Naive B cell (primary cell): ENCODE measurements at regions not wholly inside any gene's neighbourhood (a gene's known extent, or its start where the extent isn't known, plus 50 kb on each side); places are given as distances from the start of the nearest gene placed in this dataset.

Experiments used
- ATAC-seq, 2 donors: fragments of 150-1000 bp; cut with Tn5 transposase; 2 replicates each; pipeline ENCODE4 v1.10.0; 2021; ENCODE audit warnings: low read depth in 2 of 2, mild to moderate bottlenecking in 2 of 2, moderate library complexity in 2 of 2
- DNase-seq: peaks from one replicate; pipeline ENCODE4 v3.0.0; 2022
- H3K27ac Mint-ChIP-seq, 6 donors: one replicate each; pipeline ENCODE4 v1.8.0; 2020 to 2022; ENCODE audit warnings: mild to moderate bottlenecking in 6 of 6, mixed read lengths in 6 of 6, moderate library complexity in 5 of 6, inconsistent platforms in 2 of 6
- H3K27me3 Mint-ChIP-seq, 3 donors: one replicate each; pipeline ENCODE4 v1.8.0; 2021 to 2022; ENCODE audit warnings: mixed read lengths in 3 of 3, mild to moderate bottlenecking in 1 of 3
- H3K36me3 Mint-ChIP-seq, 2 donors: one replicate each; pipeline ENCODE4 v1.8.0; 2020 to 2022; ENCODE audit warnings: mixed read lengths in 2 of 2, inconsistent platforms in 1 of 2, mild to moderate bottlenecking in 1 of 2
- H3K4me1 Mint-ChIP-seq, 3 donors: one replicate each; pipeline ENCODE4 v1.8.0; 2020 to 2022; ENCODE audit warnings: mixed read lengths in 3 of 3, inconsistent platforms in 1 of 3, mild to moderate bottlenecking in 1 of 3, moderate library complexity in 1 of 3
- H3K4me3 Mint-ChIP-seq, 8 donors: one replicate each; pipeline ENCODE4 v1.8.0; 2020 to 2022; ENCODE audit warnings: mild to moderate bottlenecking in 8 of 8, mixed read lengths in 8 of 8, moderate library complexity in 8 of 8, inconsistent platforms in 2 of 8
- H3K9me3 Mint-ChIP-seq, 7 donors: one replicate each; pipeline ENCODE4 v1.8.0; 2020 to 2022; ENCODE audit warnings: mixed read lengths in 7 of 7, mild to moderate bottlenecking in 5 of 7, inconsistent platforms in 2 of 7, moderate library complexity in 1 of 7

DNA sequence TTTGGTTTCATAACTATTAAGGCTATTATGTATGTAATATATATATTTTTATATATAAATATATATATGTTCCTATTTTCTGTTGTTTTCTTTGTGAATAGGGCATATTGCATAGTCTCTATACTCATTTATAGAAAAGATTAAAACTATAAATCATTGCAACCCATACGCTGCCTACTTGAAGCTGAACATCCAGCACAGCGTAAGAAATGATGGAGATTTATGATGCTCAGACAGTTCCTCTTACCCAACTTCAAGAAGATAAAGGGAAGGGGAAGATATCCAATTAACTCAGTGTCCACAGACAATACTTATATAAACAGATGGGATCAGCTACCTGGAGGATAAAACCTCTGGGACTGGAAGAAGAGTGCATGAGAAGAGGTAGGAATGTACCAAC, 791.7 kb downstream of the FAM181B start:
- Mint-ChIP-seq H3K27me3 (no peaks in the 10 kb centered on the region), H3K4me1 (no peaks in the 10 kb centered on the region), H3K36me3 (no peaks in the 10 kb centered on the region), H3K27ac (no peak overlapping the region), H3K9me3 (peaks cover 0 to 4% (median 1%) of the 10 kb centered on the region in 7 donors), H3K4me3 (no peak overlapping the region)
- DNase-seq (no peak), ATAC-seq (no peak)

DNA sequence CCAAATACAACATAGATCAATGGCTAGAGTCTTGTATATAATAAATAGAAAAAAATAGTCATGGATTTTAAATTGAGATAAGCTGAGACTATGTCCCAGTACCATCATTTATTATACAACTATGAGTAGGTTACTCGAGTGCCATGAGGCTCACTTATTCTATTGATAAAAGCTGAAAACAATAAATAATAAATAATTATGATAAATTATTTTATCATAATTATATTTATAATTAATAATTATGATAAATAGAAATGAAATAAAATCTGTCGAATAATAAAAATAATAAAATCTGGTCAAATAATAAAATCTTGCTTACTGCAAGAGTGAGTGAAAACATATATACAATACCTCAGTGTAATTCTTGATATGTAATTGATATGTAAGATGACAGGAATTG, 801.4 kb downstream of the FAM181B start:
- DNase-seq (no peak), ATAC-seq (no peak)
- no peaks in the 10 kb centered on the region for H3K4me1 Mint-ChIP-seq
- H3K9me3 Mint-ChIP-seq, result peaks cover 0 to 3% (median 0%) of the 10 kb centered on the region in 7 donors
- H3K4me3 Mint-ChIP-seq, result no peak overlapping the region
- H3K27me3 Mint-ChIP-seq, result peaks cover 0 to 14% (median 9%) of the 10 kb centered on the region in 3 donors
- H3K27ac Mint-ChIP-seq, result no peak overlapping the region
- no peaks in the 10 kb centered on the region for H3K36me3 Mint-ChIP-seq

DNA sequence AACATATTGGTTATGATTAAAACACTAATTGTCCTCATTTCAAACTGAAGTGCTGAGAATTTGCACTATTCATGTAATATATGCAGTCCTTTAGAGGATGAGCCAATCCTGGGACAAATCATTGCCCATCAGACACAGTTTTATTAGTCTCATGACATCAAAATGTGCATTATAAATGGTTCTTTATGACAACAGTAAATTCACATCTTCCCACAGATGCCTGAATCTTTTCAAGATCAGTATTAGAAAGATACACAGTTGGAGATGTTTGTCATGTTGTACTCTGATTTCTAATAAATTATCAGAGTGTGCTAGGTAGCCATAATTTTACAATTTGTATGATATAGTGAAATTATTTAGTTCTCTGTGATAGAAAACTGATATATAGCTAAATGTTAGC, 813.5 kb downstream of the FAM181B start:
- DNase-seq (no peak), ATAC-seq (no peak)
- H3K27me3 Mint-ChIP-seq, result no peaks in the 10 kb centered on the region
- peaks cover 0 to 7% (median 0%) of the 10 kb centered on the region in 7 donors for H3K9me3 Mint-ChIP-seq
- H3K4me1 Mint-ChIP-seq, result no peaks in the 10 kb centered on the region
- H3K36me3 Mint-ChIP-seq, result no peaks in the 10 kb centered on the region
- no peak overlapping the region for H3K4me3 Mint-ChIP-seq
- H3K27ac Mint-ChIP-seq, result no peak overlapping the region

DNA sequence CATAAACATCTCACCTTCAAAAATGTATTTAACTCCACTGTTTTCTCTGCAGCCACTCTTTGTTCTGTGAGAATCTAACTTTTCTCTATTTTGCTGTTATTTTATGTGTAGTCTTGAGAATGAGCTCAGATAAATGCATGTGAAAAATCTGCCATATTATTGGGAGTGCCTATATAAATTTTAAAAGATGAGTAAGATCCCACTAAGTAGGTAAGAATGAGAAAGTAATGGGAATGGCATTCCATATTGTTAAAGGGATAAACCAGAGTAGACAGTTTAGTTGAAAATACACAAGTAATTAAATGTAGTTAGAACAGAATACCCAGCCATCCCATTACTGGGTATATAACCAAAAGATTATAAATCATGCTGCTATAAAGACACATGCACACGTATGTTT, 817.2 kb downstream of the FAM181B start:
- H3K27me3 Mint-ChIP-seq, result no peaks in the 10 kb centered on the region
- H3K27ac Mint-ChIP-seq, result no peak overlapping the region
- DNase-seq, result no peak
- H3K4me3 Mint-ChIP-seq, result no peak overlapping the region
- peaks cover 0 to 2% (median 0%) of the 10 kb centered on the region in 3 donors for H3K4me1 Mint-ChIP-seq
- no peaks in the 10 kb centered on the region for H3K36me3 Mint-ChIP-seq
- no peak for ATAC-seq
- peaks cover 0 to 7% (median 0%) of the 10 kb centered on the region in 7 donors for H3K9me3 Mint-ChIP-seq

- ATAC-seq (no peak), DNase-seq (no peak)
- H3K9me3 Mint-ChIP-seq, result peaks cover 0 to 7% (median 0%) of the 10 kb centered on the region in 7 donors
- H3K36me3 Mint-ChIP-seq, result no peaks in the 10 kb centered on the region
- no peak overlapping the region for H3K4me3 Mint-ChIP-seq
- no peak overlapping the region for H3K27ac Mint-ChIP-seq
- peaks cover 0 to 2% (median 0%) of the 10 kb centered on the region in 3 donors for H3K4me1 Mint-ChIP-seq
- no peaks in the 10 kb centered on the region for H3K27me3 Mint-ChIP-seq
Observed at GRCh38 chr11:81915045-81915444, 818.6 kb downstream of the FAM181B start.

DNA sequence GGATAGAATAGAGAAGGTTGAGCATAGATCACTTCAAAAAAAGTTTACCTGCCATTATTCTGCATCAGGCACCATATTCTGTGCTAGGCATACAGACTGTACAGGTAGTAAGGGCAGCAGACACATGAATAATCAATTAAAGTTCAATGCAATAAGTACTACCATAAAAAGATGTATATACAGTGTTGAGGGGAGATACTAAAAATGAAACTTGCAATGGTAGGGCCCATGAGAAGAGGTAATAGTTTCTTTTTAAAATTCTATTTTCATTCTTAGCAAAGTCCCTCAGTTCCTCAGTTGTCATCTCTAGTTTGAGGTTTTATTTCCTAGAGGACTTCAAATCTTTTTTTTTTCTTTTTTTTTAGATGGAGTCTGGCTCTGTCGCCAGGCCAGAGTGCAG, 819.9 kb downstream of the FAM181B start:
- H3K4me1 Mint-ChIP-seq, result peaks cover 0 to 2% (median 0%) of the 10 kb centered on the region in 3 donors
- peaks cover 0 to 8% (median 0%) of the 10 kb centered on the region in 7 donors for H3K9me3 Mint-ChIP-seq
- ATAC-seq, result no peak
- H3K4me3 Mint-ChIP-seq, result no peak overlapping the region
- no peaks in the 10 kb centered on the region for H3K27me3 Mint-ChIP-seq
- DNase-seq, result no peak
- H3K27ac Mint-ChIP-seq, result no peak overlapping the region
- no peaks in the 10 kb centered on the region for H3K36me3 Mint-ChIP-seq

DNA sequence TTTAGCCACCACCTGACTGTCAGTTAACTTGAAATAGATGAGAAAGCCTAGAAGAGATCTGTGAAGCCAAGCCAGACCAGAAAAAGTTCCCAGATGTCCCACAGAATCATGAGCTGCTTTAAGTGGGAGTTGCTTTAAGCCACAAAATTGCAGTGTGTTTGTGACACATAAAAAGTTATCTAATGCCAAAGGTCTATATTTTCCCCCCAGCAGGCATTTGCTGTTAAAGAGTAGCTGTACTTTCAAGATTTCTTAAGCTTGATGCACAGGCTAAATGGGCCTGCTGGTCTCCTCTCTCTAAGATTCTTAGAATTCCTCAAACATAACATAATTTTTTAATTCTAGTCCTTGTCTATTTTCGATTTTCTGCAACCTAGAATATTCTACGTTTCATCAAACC, 825.7 kb downstream of the FAM181B start:
- Mint-ChIP-seq H3K4me1 (peaks cover 0 to 14% (median 13%) of the 10 kb centered on the region in 3 donors), H3K4me3 (no peak overlapping the region), H3K27ac (no peak overlapping the region), H3K27me3 (no peaks in the 10 kb centered on the region), H3K36me3 (no peaks in the 10 kb centered on the region), H3K9me3 (peaks cover 0 to 5% (median 0%) of the 10 kb centered on the region in 7 donors)
- ATAC-seq (no peak), DNase-seq (no peak)

DNA sequence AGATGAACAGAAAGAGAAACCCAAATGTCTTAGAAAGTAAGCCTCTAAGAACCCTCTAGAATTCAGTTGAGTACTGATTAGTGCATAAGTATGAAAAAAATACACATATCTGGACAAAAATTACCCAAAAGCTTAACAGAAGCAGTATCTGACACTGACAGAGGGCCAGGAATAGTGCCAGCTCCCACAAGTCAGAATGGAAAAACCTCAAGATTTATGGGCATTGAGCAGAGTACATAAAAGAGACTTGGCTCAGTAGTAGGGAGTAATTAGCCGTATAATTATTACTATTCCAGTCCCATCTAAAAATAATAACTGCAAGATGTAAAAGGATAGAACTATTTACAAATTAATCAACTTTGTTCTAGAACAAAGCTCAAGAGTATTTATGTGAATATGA, 834.5 kb downstream of the FAM181B start:
- H3K9me3 Mint-ChIP-seq, result peaks cover 0 to 2% (median 0%) of the 10 kb centered on the region in 7 donors
- H3K27ac Mint-ChIP-seq, result peak overlapping the region in 1 of 6 donors; percentile 1
- no peak overlapping the region for H3K4me3 Mint-ChIP-seq
- H3K27me3 Mint-ChIP-seq, result no peaks in the 10 kb centered on the region
- ATAC-seq (no peak), DNase-seq (no peak)
- H3K4me1 Mint-ChIP-seq, result peaks cover 0 to 13% (median 11%) of the 10 kb centered on the region in 3 donors
- H3K36me3 Mint-ChIP-seq, result no peaks in the 10 kb centered on the region

DNA sequence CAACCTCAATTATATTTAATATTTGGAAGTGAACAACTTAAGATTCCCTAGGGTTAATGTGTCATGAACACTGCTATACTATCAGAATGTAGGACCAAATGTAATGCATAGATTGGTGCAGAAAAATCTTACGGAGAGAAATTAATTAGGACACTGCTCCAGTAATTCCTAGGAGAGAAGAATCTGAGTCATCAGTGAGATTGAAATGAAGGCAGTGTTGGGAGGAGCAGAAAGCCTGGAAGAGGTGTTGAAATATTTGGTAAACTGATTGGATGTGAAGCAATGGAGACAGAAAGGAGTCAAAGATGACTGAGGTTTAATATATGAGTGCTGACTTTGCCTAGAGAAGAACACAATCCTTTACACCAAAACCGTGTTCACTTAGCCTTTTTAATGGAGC, 836.0 kb downstream of the FAM181B start:
- Mint-ChIP-seq H3K4me3 (no peak overlapping the region), H3K27ac (no peak overlapping the region), H3K36me3 (no peaks in the 10 kb centered on the region), H3K27me3 (peaks cover 0 to under 1% (median 0%) of the 10 kb centered on the region in 3 donors), H3K9me3 (peaks cover 0 to 4% (median 0%) of the 10 kb centered on the region in 7 donors), H3K4me1 (peaks cover 0 to 2% (median 0%) of the 10 kb centered on the region in 3 donors)
- ATAC-seq, result no peak
- DNase-seq, result no peak

GRCh38 chr11:81895258-81895657, 838.4 kb downstream of the FAM181B start:
- H3K27ac Mint-ChIP-seq, result no peak overlapping the region
- H3K4me3 Mint-ChIP-seq, result no peak overlapping the region
- H3K27me3 Mint-ChIP-seq, result peaks cover 0 to 4% (median 0%) of the 10 kb centered on the region in 3 donors
- no peak for ATAC-seq
- H3K36me3 Mint-ChIP-seq, result no peaks in the 10 kb centered on the region
- H3K9me3 Mint-ChIP-seq, result peaks cover 0 to 5% (median 0%) of the 10 kb centered on the region in 7 donors
- no peak for DNase-seq
- peaks cover 0 to 2% (median 0%) of the 10 kb centered on the region in 3 donors for H3K4me1 Mint-ChIP-seq

DNA sequence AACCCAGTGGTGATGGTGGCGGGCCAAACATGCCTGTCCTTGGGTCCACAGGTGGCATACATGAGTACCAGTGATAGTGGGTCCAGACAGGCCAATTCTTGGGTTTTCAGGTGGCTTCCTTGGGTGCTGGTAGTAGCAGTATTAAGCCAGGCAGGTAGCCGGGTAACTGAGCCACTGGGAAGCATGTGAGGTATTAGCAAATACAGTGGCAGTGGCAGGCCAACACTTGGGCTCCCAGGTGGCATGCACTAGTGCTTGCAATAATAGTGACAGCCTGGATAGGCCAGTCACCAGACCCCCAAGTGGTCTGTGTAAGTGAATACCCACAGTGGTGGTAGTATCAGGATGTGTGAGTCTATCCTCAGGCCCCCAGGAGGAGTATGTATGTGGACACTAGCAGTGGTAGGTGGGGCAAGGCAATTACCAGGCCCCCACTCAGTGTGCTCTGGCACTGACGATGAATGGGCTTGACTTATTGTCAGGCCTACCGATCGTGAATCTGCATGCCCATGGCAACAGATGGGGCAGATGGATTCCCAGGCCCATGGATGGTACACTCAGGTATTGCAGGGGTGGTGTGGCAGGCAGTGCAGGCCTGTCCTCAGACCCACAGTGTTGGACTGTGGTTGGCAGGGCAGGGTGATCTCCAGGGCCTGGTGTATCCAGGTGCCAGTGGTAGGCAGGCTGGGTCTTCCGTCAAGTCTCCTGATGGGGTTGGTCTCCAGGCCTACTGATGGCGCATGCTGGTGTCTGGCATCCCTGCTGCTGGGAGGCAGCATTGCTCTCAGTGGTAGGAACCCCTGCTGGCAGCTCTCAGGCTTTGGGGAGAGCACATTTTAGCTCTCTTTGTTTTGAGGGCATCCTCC, 840.7 kb downstream of the FAM181B start:
- H3K9me3 Mint-ChIP-seq, result peaks cover 2 to 12% (median 4%) of the 10 kb centered on the region in 7 donors
- no peak overlapping the region for H3K4me3 Mint-ChIP-seq
- H3K36me3 Mint-ChIP-seq, result no peaks in the 10 kb centered on the region
- no peaks in the 10 kb centered on the region for H3K4me1 Mint-ChIP-seq
- peaks cover 0 to 4% (median 0%) of the 10 kb centered on the region in 3 donors for H3K27me3 Mint-ChIP-seq
- DNase-seq (no peak), ATAC-seq (no peak)
- no peak overlapping the region for H3K27ac Mint-ChIP-seq

DNA sequence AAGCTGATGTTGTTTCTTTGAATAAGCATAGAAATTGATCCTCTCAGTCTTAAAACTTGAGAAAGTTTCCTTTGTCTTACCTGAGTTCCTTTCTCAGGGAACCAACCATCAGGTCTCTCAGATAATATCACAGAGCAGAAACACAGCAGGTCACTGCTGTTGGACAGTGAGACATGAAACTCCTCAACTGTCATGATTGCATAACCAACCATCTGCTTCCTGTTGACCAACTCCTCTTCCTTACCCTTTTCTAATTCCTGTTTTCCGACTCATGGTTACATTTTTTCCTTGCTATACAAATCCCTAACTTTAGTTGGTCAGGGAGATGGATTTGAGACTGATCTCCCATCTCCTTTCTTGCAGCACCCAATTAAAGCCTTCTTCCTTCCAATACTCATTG, 845.3 kb downstream of the FAM181B start:
- Mint-ChIP-seq H3K4me1 (peaks cover 0 to 3% (median 0%) of the 10 kb centered on the region in 3 donors), H3K9me3 (peaks cover 0 to 13% (median 4%) of the 10 kb centered on the region in 7 donors), H3K4me3 (no peak overlapping the region), H3K27me3 (peaks cover 0 to 4% (median under 1%) of the 10 kb centered on the region in 3 donors), H3K36me3 (no peaks in the 10 kb centered on the region), H3K27ac (no peak overlapping the region)
- ATAC-seq (no peak), DNase-seq (no peak)

DNA sequence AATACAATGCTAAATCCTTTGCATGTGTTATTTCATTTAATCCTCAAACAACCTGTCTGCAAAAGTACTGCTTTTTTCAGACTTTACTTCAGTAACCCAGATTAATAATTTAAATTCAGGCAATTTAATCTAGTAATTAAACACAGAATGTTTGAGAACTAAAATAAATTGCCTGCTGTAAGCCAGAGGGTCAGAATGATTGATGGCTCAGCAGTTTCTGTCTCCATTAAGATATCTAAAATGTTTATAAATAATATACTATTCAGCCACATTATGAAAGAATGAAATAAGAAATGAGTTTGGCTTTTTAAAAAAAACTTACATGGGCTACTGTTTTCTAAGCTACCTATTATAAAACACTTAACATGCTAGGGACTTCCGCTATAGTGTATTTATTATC, 846.0 kb downstream of the FAM181B start:
- ATAC-seq, result no peak
- H3K36me3 Mint-ChIP-seq, result no peaks in the 10 kb centered on the region
- H3K27ac Mint-ChIP-seq, result no peak overlapping the region
- DNase-seq, result no peak
- H3K27me3 Mint-ChIP-seq, result peaks cover 0 to 5% (median 4%) of the 10 kb centered on the region in 3 donors
- peaks cover 0 to 3% (median 0%) of the 10 kb centered on the region in 3 donors for H3K4me1 Mint-ChIP-seq
- H3K4me3 Mint-ChIP-seq, result no peak overlapping the region
- H3K9me3 Mint-ChIP-seq, result peaks cover 0 to 13% (median 4%) of the 10 kb centered on the region in 7 donors

- Mint-ChIP-seq H3K36me3 (no peaks in the 10 kb centered on the region), H3K27ac (peak overlapping the region in 1 of 6 donors; percentile 79), H3K27me3 (peaks cover 0 to 10% (median 0%) of the 10 kb centered on the region in 3 donors), H3K9me3 (peaks cover 0 to 13% (median 3%) of the 10 kb centered on the region in 7 donors), H3K4me3 (no peak overlapping the region), H3K4me1 (peaks cover 0 to 3% (median 0%) of the 10 kb centered on the region in 3 donors)
- DNase-seq (no peak), ATAC-seq (no peak)
Observed at GRCh38 chr11:81886406-81887075, 847.1 kb downstream of the FAM181B start.
